DMS114 treated with DMSO at 0.1 percent for 48 hours (cell line): ENCODE measurements at regions not wholly inside any gene's neighbourhood (a gene's known extent, or its start where the extent isn't known, plus 50 kb on each side); places are given as distances from the start of the nearest gene placed in this dataset.
A peak's percentile ranks its signal among the peaks of the same experiment; 100 is the strongest.
"Not testable (repeated sequence)": the region's sequence is repeated elsewhere in the genome, so short reads cannot be mapped to it uniquely, and the experiment has no call there.

Experiments used
- DNase-seq: peaks from one replicate; lab custom pipeline; 2025; ENCODE audit not compliant: unreplicated experiment; lab: John Stamatoyannopoulos, UW

- no peak for DNase-seq
These were observed 73.8 kb upstream of the MORC3 start for GRCh38 chr21:36246080-36246631.

DNA sequence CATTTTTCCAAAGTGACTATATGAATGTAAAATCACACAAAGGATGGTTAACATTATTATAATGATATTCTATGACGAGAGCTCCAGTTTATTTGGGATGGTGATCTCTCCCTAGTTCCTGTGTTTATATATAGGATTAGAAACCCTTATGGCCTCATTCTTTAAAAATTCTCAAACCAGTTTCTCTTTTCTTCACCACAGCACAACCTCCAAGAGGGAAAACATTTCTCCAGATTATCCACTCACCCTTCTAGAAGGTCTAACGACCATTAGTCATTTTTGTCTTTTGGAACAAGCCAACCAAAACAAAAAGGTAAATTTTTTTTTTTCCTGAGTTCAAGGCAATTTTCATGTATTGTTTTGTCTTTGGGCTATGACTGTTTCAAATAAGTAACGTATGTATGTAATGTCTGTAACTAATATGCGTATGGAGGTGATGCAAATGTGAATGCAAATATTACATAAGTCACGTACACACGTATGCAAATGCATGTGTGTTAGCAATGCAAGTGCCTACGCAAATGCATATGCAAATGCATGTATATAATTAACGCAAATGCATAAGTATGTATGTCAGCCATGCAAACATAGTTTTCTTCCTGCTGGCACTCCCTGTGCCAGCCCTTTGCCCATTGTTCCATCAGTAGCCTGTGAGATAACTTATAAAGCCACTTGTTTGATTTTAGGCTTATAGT is 72.5 kb upstream of the MORC3 start:
- DNase-seq: no peak

GRCh38 chr21:36249576-36250422 is 70.2 kb upstream of the MORC3 start:
- DNase-seq: no peak

DNA sequence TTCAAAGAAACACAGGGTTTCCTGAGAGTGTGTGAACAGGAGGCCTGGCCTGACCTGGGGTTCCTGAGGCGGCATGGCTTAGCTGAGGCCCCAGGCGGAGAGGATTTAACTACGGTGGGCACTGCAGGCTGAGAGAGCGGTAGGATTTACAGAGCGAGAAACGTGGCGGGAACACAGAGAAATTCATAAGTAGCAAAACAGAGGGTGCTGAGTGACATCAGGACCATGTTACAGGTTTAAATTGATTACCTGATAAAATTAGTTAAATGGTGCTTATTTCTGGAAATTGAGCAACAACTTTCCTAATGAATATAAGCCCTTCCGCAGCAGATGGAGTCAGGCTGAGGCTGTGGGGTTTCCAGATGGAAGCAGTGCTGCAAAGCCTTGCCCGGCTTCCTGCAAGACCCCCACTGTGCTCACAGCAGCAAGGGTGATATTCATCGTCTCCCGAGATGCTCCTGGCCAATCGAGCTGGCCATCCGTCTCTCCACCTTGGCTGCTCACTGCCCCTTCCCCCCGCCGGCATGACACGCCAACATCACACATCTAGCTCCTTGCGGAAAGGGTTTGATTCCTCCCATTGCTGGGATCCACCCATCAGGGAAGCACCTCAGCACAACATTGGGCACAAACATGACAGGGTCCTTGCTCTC is 69.4 kb upstream of the MORC3 start:
- DNase-seq: no peak

DNA sequence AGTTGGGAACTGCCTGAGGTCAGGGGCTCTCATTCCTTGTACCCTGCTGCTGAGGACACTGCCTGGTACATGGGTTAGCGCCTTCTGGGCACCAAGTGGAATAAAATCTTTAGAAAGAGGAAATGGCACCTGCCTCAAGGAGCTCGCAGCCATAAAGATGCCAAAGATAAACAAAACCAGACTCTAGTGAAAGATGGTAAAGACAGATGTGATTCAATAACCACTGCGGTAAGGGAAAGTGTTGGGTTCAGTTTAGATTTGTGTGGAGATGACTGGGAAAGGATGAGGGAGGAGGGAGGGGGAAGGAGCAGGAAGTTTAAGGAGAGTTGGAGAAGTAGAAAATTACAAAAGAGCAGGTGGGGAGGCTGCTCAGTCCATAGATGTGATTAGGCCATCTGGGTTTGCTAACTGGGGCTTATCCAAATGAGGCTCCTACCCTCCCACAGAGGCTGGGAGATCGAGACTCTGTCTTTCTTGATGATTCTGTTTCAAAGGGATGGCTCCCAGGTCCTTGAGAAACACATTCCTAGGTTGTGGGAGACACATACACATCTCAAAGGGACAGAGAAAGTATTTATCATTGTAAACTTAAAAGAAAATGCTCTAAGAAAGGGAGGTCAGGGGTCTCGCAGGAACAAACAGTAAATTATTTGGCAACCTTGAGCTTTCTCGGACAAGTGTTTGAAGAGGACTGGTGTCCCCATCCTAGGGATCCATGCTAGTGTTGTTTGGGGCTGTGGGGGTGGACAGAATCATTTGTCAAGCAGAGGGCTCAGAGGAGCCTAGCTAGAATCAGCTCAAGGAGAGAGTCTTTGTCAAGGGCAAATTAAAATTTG is 65.7 kb upstream of the MORC3 start:
- DNase-seq: no peak

DNA sequence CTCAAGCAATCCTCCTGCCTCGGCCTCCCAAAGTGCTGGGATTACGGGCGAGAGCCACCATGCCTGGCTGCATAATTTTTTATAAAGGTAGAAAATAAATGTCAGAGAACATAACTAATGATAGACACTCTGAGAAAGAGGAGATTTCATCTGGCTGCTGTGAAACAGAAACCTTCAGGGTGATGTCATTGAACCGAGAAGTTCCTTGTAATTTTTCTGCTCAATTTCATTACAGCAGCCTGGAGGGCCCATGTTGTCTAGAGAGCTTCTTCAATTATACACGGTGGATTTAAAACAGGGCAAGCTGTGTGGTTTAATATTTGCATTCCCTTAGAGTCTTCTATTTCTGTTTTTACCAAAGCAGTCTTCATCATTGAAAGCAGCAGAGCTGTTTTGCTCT is 64.3 kb upstream of the MORC3 start:
- no peak for DNase-seq

- DNase-seq: no peak
These were observed 62.3 kb upstream of the MORC3 start for GRCh38 chr21:36257657-36258056.

GRCh38 chr21:36260030-36260787 is 59.8 kb upstream of the MORC3 start:
- peak; percentile 42 for DNase-seq

GRCh38 chr21:36260802-36261201 is 59.2 kb upstream of the MORC3 start:
- DNase-seq: no peak

DNA sequence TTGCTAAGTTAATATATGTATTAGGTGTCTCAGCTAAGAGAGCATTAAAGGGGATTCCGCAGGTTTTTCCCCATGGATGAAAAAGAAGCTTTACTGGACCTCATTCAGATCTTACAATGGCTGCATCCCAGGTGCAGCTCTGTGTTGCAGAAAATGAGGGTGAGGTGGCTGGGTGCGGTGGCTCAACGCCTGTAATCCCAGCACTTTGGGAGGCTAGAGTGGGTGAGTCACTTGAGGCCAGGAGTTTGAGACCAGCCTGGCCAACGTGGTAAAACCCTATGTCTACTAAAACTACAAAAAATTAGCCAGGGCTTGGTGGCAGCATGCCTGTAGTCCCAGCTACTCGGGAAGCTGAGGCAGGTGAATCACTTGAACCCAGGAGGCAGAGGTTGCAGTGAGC is 58.5 kb upstream of the MORC3 start:
- no peak for DNase-seq

GRCh38 chr21:36263797-36264196 is 56.2 kb upstream of the MORC3 start:
- no peak for DNase-seq

- DNase-seq: no peak
These were observed 54.6 kb upstream of the MORC3 start for GRCh38 chr21:36265431-36265830.

- not testable (repeated sequence) for DNase-seq
These were observed 52.2 kb upstream of the MORC3 start for GRCh38 chr21:36267828-36268227.

- not testable (repeated sequence) for DNase-seq
These were observed 51.7 kb upstream of the MORC3 start for GRCh38 chr21:36268264-36268663.
